ENCODE measurements at regions not wholly inside any gene's neighbourhood (a gene's known extent, or its start where the extent isn't known, plus 50 kb on each side); places are given as distances from the start of the nearest gene placed in this dataset.

DNA sequence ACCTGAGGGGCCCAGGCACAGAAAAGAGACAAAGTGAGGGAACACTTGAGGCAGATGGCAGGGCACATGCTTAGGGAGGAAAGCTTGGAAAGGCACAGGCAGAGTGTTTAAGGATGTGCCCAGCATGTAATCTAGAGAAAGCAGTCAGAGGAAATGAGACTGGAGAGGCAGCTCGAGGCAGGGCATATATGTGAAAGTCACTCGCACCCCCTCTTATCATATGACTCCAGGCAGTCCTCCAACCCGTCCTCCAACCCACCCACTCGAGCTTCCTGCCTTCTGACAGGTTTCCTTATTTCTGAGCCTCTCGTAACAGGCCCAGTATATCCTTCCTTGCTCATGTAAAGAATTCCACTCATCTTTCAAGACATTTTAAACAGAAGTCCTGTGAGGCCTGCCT lies 294.0 kb downstream of the SOX2 start:
- no peak for TF ChIP-seq CTCF (IDR thresholded peaks at IDR 0.05; ENCODE audit: low read length)
- no peak for TF ChIP-seq EZH2 (IDR thresholded peaks at IDR 0.05; ENCODE audit: borderline replicate concordance, low read length)
- Histone ChIP-seq H3K79me2 (ENCODE audit: insufficient read depth, low read length) (no peaks in the 10 kb centered on the region), H3K4me2 (ENCODE audit: low read length) (no peak overlapping the region), H2AFZ (ENCODE audit: low read length) (no peak overlapping the region), H3K27me3 (ENCODE audit: insufficient read depth, low read length) (no peaks in the 10 kb centered on the region), H3F3A (ENCODE audit: insufficient read depth, low read length) (no peaks in the 10 kb centered on the region), H3K4me3 (ENCODE audit: low read depth, low read length, poor library complexity, severe bottlenecking) (no peak overlapping the region), H3K27ac (ENCODE audit: low read depth, low read length, poor library complexity, severe bottlenecking) (no peak overlapping the region), H3K9me3 (ENCODE audit: low read length) (no peaks in the 10 kb centered on the region), H3K36me3 (ENCODE audit: insufficient read depth, low read length) (no peaks in the 10 kb centered on the region), H3K9ac (ENCODE audit: low read length) (no peak overlapping the region), H4K20me1 (ENCODE audit: insufficient read depth, low read length) (no peaks in the 10 kb centered on the region), H3K9me2 (ENCODE audit: low read depth, low read length) (no peaks in the 10 kb centered on the region), H3K4me1 (ENCODE audit: insufficient read depth, low read length, severe bottlenecking) (peaks cover 5% of the 10 kb centered on the region)

- no peaks in the 10 kb centered on the region for H3K79me2 ChIP-seq (ENCODE audit: insufficient read depth, low read length)
- H3K9me2 ChIP-seq (ENCODE audit: low read depth, low read length): no peaks in the 10 kb centered on the region
- H3K4me1 ChIP-seq (ENCODE audit: insufficient read depth, low read length, severe bottlenecking): no peaks in the 10 kb centered on the region
- no peaks in the 10 kb centered on the region for H4K20me1 ChIP-seq (ENCODE audit: insufficient read depth, low read length)
- no peak overlapping the region for H3K9ac ChIP-seq (ENCODE audit: low read length)
- H3K27me3 ChIP-seq (ENCODE audit: insufficient read depth, low read length): no peaks in the 10 kb centered on the region
- no peak overlapping the region for H3K4me2 ChIP-seq (ENCODE audit: low read length)
- H3K9me3 ChIP-seq (ENCODE audit: low read length): no peaks in the 10 kb centered on the region
- TF ChIP-seq CTCF (IDR thresholded peaks at IDR 0.05; ENCODE audit: low read length): no peak
- TF ChIP-seq EZH2 (IDR thresholded peaks at IDR 0.05; ENCODE audit: borderline replicate concordance, low read length): no peak
- no peaks in the 10 kb centered on the region for H3F3A ChIP-seq (ENCODE audit: insufficient read depth, low read length)
- no peak overlapping the region for H3K4me3 ChIP-seq (ENCODE audit: low read depth, low read length, poor library complexity, severe bottlenecking)
- no peaks in the 10 kb centered on the region for H3K36me3 ChIP-seq (ENCODE audit: insufficient read depth, low read length)
- no peak overlapping the region for H2AFZ ChIP-seq (ENCODE audit: low read length)
- H3K27ac ChIP-seq (ENCODE audit: low read depth, low read length, poor library complexity, severe bottlenecking): no peak overlapping the region
These were observed 294.7 kb downstream of the SOX2 start for GRCh38 chr3:182006431-182006830.

GRCh38 chr3:182007441-182007840 lies 295.7 kb downstream of the SOX2 start:
- no peak overlapping the region for H3K4me3 ChIP-seq (ENCODE audit: low read depth, low read length, poor library complexity, severe bottlenecking)
- no peak overlapping the region for H2AFZ ChIP-seq (ENCODE audit: low read length)
- no peaks in the 10 kb centered on the region for H3K4me1 ChIP-seq (ENCODE audit: insufficient read depth, low read length, severe bottlenecking)
- H4K20me1 ChIP-seq (ENCODE audit: insufficient read depth, low read length): no peaks in the 10 kb centered on the region
- no peaks in the 10 kb centered on the region for H3K79me2 ChIP-seq (ENCODE audit: insufficient read depth, low read length)
- H3K27me3 ChIP-seq (ENCODE audit: insufficient read depth, low read length): no peaks in the 10 kb centered on the region
- H3K9me2 ChIP-seq (ENCODE audit: low read depth, low read length): no peaks in the 10 kb centered on the region
- no peak overlapping the region for H3K27ac ChIP-seq (ENCODE audit: low read depth, low read length, poor library complexity, severe bottlenecking)
- H3K4me2 ChIP-seq (ENCODE audit: low read length): no peak overlapping the region
- H3F3A ChIP-seq (ENCODE audit: insufficient read depth, low read length): no peaks in the 10 kb centered on the region
- H3K9ac ChIP-seq (ENCODE audit: low read length): no peak overlapping the region
- no peaks in the 10 kb centered on the region for H3K9me3 ChIP-seq (ENCODE audit: low read length)
- no peak for TF ChIP-seq EZH2 (IDR thresholded peaks at IDR 0.05; ENCODE audit: borderline replicate concordance, low read length)
- no peaks in the 10 kb centered on the region for H3K36me3 ChIP-seq (ENCODE audit: insufficient read depth, low read length)

- TF ChIP-seq CTCF (IDR thresholded peaks at IDR 0.05; ENCODE audit: low read length) (no peak), EZH2 (IDR thresholded peaks at IDR 0.05; ENCODE audit: borderline replicate concordance, low read length) (no peak)
- no peaks in the 10 kb centered on the region for H3F3A ChIP-seq (ENCODE audit: insufficient read depth, low read length)
These were observed 306.6 kb downstream of the SOX2 start for GRCh38 chr3:182018361-182018760.

More at GRCh38 chr3:182018361-182018760, 306.6 kb downstream of the SOX2 start:
- Histone ChIP-seq H3K9ac (ENCODE audit: low read length) (no peak overlapping the region), H3K4me1 (ENCODE audit: insufficient read depth, low read length, severe bottlenecking) (peaks cover 7% of the 10 kb centered on the region), H3K4me3 (ENCODE audit: low read depth, low read length, poor library complexity, severe bottlenecking) (no peak overlapping the region), H2AFZ (ENCODE audit: low read length) (no peak overlapping the region), H3K9me3 (ENCODE audit: low read length) (no peaks in the 10 kb centered on the region), H3K9me2 (ENCODE audit: low read depth, low read length) (no peaks in the 10 kb centered on the region), H4K20me1 (ENCODE audit: insufficient read depth, low read length) (no peaks in the 10 kb centered on the region), H3K27ac (ENCODE audit: low read depth, low read length, poor library complexity, severe bottlenecking) (no peak overlapping the region), H3K36me3 (ENCODE audit: insufficient read depth, low read length) (no peaks in the 10 kb centered on the region), H3K79me2 (ENCODE audit: insufficient read depth, low read length) (no peaks in the 10 kb centered on the region), H3K27me3 (ENCODE audit: insufficient read depth, low read length) (no peaks in the 10 kb centered on the region), H3K4me2 (ENCODE audit: low read length) (no peak overlapping the region)

Measured in OCI-LY1 (cell line).